K562 (cell line): ENCODE measurements at regions not wholly inside any gene's neighbourhood (a gene's known extent, or its start where the extent isn't known, plus 50 kb on each side); places are given as distances from the start of the nearest gene placed in this dataset.

Experiments
- CAMTA2 ChIP-seq: fragments of 250-450 bp; sonication (Bioruptor Pico); conservative IDR thresholded peaks from 2 replicates; pipeline ENCODE4 v1.5.1; 2022
- CHD1 ChIP-seq: fragments of 200-600 bp; sonication (generic); IDR thresholded peaks from one replicate; pipeline ENCODE4 v1.6.1; 2012; ENCODE audit warnings: mild to moderate bottlenecking, moderate library complexity, low read length, inconsistent platforms
- MAFF ChIP-seq: IDR thresholded peaks from 2 replicates; pipeline ENCODE4 v1.6.1; 2012; ENCODE audit warnings: low read length, improper control_type of control experiment
- MTA3 ChIP-seq: fragments of 450-650 bp; formaldehyde crosslinking; IDR thresholded peaks from 2 replicates; pipeline ENCODE4 v1.6.1; 2017; ENCODE audit warnings: mild to moderate bottlenecking, borderline replicate concordance
- POLR2AphosphoS5 ChIP-seq: IDR thresholded peaks from 2 replicates; pipeline ENCODE4 v1.6.1; 2011; ENCODE audit warnings: mild to moderate bottlenecking, low read depth, low read length, moderate library complexity; ENCODE audit not compliant: control insufficient read depth, insufficient read depth
- RBM22 ChIP-seq: fragments of 200-400 bp; formaldehyde crosslinking; IDR thresholded peaks from 2 replicates; pipeline ENCODE4 v1.6.1; 2018; ENCODE audit warnings: low read length, low read depth; ENCODE audit not compliant: poor library complexity, severe bottlenecking
- SREBF2 ChIP-seq: sonication (generic); formaldehyde crosslinking; IDR thresholded peaks from 2 replicates; pipeline ENCODE4 v1.4.0; 2020; ENCODE audit warnings: mild to moderate bottlenecking, missing genetic modification reagents
- ZNF217 ChIP-seq: sonication (generic); formaldehyde crosslinking; IDR thresholded peaks from 2 replicates; pipeline ENCODE4 v1.8.0; 2022; ENCODE audit warnings: mild to moderate bottlenecking, missing genetic modification reagents
- TF ChIP-seq, protein P1 (sequence below), 3 experiments: IDR thresholded peaks in 2 of 3; conservative IDR thresholded peaks in 1 of 3; 2 replicates each; pipeline ENCODE4 v1.5.1; 2011 to 2012; ENCODE audit warnings: low read length in 3 of 3, mild to moderate bottlenecking in 3 of 3, control low read depth in 2 of 3, improper control_type of control experiment in 1 of 3, inconsistent platforms in 1 of 3, low read depth in 1 of 3, mixed read lengths in 1 of 3, moderate library complexity in 1 of 3; ENCODE audit not compliant: insufficient read depth in 2 of 3
- TF ChIP-seq, protein P2 (sequence below): fragments of 250-450 bp; sonication (Bioruptor Pico); IDR thresholded peaks from 2 replicates; pipeline ENCODE4 v1.8.0; 2022; ENCODE audit warnings: moderate library complexity, mild to moderate bottlenecking, inconsistent platforms
- TF ChIP-seq, protein P3 (sequence below): sonication (generic); formaldehyde crosslinking; IDR thresholded peaks from 2 replicates; pipeline ENCODE4 v1.8.1; 2023; ENCODE audit warnings: missing genetic modification reagents, mild to moderate bottlenecking, borderline replicate concordance

GRCh38 chr6:14860774-14861173, 385.1 kb upstream of the JARID2 start:
- no peak for TF ChIP-seq RBM22
- no peak for TF ChIP-seq MAFF
- no peak for TF ChIP-seq ZNF217 (CRISPR knock-in tag)
- TF ChIP-seq POLR2AphosphoS5 = no peak
- TF ChIP-seq, protein P1, sequence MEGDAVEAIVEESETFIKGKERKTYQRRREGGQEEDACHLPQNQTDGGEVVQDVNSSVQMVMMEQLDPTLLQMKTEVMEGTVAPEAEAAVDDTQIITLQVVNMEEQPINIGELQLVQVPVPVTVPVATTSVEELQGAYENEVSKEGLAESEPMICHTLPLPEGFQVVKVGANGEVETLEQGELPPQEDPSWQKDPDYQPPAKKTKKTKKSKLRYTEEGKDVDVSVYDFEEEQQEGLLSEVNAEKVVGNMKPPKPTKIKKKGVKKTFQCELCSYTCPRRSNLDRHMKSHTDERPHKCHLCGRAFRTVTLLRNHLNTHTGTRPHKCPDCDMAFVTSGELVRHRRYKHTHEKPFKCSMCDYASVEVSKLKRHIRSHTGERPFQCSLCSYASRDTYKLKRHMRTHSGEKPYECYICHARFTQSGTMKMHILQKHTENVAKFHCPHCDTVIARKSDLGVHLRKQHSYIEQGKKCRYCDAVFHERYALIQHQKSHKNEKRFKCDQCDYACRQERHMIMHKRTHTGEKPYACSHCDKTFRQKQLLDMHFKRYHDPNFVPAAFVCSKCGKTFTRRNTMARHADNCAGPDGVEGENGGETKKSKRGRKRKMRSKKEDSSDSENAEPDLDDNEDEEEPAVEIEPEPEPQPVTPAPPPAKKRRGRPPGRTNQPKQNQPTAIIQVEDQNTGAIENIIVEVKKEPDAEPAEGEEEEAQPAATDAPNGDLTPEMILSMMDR (IDR thresholded peaks at IDR 0.05 in 2 of 3, conservative IDR thresholded peaks at IDR 0.05 in 1 of 3; ENCODE audit: insufficient read depth in 2 of 3, low read depth in 1 of 3, low read length in 3 of 3) = no peak
- TF ChIP-seq CHD1 = no peak
- TF ChIP-seq SREBF2 (CRISPR knock-in tag) = no peak
- TF ChIP-seq, protein P2, sequence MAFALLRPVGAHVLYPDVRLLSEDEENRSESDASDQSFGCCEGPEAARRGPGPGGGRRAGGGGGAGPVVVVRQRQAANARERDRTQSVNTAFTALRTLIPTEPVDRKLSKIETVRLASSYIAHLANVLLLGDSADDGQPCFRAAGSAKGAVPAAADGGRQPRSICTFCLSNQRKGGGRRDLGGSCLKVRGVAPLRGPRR (CRISPR knock-in tag) = no peak
- TF ChIP-seq CAMTA2 (CRISPR knock-in tag) = no peak
- TF ChIP-seq MTA3 = no peak
- TF ChIP-seq, protein P3, sequence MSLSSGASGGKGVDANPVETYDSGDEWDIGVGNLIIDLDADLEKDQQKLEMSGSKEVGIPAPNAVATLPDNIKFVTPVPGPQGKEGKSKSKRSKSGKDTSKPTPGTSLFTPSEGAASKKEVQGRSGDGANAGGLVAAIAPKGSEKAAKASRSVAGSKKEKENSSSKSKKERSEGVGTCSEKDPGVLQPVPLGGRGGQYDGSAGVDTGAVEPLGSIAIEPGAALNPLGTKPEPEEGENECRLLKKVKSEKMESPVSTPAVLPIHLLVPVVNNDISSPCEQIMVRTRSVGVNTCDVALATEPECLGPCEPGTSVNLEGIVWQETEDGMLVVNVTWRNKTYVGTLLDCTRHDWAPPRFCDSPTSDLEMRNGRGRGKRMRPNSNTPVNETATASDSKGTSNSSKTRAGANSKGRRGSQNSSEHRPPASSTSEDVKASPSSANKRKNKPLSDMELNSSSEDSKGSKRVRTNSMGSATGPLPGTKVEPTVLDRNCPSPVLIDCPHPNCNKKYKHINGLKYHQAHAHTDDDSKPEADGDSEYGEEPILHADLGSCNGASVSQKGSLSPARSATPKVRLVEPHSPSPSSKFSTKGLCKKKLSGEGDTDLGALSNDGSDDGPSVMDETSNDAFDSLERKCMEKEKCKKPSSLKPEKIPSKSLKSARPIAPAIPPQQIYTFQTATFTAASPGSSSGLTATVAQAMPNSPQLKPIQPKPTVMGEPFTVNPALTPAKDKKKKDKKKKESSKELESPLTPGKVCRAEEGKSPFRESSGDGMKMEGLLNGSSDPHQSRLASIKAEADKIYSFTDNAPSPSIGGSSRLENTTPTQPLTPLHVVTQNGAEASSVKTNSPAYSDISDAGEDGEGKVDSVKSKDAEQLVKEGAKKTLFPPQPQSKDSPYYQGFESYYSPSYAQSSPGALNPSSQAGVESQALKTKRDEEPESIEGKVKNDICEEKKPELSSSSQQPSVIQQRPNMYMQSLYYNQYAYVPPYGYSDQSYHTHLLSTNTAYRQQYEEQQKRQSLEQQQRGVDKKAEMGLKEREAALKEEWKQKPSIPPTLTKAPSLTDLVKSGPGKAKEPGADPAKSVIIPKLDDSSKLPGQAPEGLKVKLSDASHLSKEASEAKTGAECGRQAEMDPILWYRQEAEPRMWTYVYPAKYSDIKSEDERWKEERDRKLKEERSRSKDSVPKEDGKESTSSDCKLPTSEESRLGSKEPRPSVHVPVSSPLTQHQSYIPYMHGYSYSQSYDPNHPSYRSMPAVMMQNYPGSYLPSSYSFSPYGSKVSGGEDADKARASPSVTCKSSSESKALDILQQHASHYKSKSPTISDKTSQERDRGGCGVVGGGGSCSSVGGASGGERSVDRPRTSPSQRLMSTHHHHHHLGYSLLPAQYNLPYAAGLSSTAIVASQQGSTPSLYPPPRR (CRISPR knock-in tag) = no peak
